Amniotic epithelial cell (primary cell): ENCODE measurements at regions not wholly inside any gene's neighbourhood (a gene's known extent, or its start where the extent isn't known, plus 50 kb on each side); places are given as distances from the start of the nearest gene placed in this dataset.

Experiments used
- DNase-seq: peaks from one replicate; pipeline ENCODE4 v3.0.0-alpha.2; 2010; ENCODE audit warnings: low read depth

- DNase-seq = peak; percentile 42
These were observed 769.0 kb upstream of the NR2F2 start for GRCh38 chr15:95561463-95561862.

- DNase-seq = no peak
These were observed 766.9 kb upstream of the NR2F2 start for GRCh38 chr15:95563634-95564033.

GRCh38 chr15:95565016-95565600, 765.4 kb upstream of the NR2F2 start:
- no peak for DNase-seq

GRCh38 chr15:95565690-95566089, 764.8 kb upstream of the NR2F2 start:
- no peak for DNase-seq

GRCh38 chr15:95567686-95568085, 762.8 kb upstream of the NR2F2 start:
- DNase-seq = no peak

- DNase-seq = peak; percentile 59
These were observed 756.4 kb upstream of the NR2F2 start for GRCh38 chr15:95574053-95574452.

GRCh38 chr15:95577927-95578326, 752.6 kb upstream of the NR2F2 start:
- DNase-seq = no peak

- no peak for DNase-seq
These were observed 750.4 kb upstream of the NR2F2 start for GRCh38 chr15:95580121-95580520.

DNA sequence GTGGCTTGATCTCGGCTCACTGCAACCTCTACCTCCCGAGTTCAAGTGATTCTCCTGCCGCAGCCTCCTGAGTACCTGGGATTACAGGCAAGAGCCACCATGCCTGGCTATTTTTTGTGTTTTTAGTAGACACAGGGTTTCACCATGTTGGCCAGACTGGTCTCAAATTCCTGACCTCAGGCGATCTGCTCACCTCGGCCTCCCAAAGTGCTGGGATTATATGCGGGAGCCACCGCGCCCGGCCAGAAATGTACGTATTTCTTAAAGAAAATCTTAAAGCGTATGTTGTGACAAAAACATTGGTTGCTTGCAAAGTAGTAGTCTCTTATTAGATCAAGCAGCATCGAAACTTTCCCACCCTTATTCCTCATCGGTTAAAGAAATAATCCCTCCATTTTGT, 748.9 kb upstream of the NR2F2 start:
- DNase-seq = no peak

- DNase-seq = no peak
These were observed 746.4 kb upstream of the NR2F2 start for GRCh38 chr15:95584088-95584487.

- DNase-seq = no peak
These were observed 742.4 kb upstream of the NR2F2 start for GRCh38 chr15:95588056-95588455.

- peak; percentile 70 for DNase-seq
These were observed 739.9 kb upstream of the NR2F2 start for GRCh38 chr15:95590533-95591044.

DNA sequence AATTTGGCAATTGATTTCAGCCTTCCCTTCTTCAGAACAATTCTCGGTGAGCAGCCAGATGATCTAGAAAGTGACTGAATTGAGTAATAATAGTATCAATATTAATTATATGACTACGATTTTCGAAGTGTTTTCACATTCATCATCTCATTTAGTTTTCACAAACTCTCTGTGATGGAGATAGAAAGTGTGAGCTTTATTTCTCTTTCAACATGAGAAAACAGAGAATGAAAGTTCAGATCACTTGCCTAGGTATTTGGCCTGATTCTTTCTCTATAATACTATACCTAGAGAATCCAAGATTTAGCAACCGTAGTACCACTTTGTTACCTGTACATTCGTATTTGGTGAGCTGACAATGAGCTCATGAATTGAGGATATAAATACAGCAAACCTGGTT, 739.2 kb upstream of the NR2F2 start:
- no peak for DNase-seq

GRCh38 chr15:95591886-95592285, 738.6 kb upstream of the NR2F2 start:
- peak; percentile 73 for DNase-seq

DNA sequence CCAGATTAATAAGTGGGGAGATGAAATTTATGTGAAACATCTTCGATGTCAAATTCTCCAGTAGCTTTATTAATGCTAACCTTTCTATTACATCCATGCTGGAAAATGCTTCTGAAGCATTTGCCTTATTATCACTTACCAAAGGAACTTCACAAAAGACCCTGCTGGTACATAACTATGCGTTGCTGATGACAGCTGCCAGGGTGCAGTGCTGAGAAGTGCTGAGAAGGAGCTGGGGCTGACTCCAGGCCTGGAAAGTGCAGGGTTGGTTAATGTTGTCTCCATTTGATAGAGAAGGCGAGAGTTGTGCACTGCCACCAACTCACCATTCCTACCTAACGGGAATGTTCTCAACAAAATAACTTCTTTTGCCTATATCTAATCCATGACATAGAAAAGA, 736.0 kb upstream of the NR2F2 start:
- DNase-seq = no peak

DNA sequence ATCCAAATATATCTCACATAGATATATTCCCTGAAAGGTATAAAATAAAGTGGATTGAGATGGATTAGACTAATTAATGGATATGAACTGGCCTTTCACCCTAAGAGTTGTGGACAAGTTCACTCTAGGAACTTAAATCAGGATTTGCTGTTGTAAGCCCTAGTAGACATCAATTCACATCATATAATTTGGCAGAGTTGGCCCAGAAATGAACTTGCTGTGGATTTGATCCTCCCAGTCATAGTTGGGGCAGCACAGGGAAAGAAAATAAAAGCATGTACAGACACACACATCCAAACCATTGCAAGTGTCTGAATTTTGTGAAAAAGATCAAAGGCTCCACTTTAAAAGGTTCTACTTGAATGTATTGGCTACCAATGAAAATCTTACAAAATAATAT, 734.7 kb upstream of the NR2F2 start:
- no peak for DNase-seq

- no peak for DNase-seq
These were observed 734.0 kb upstream of the NR2F2 start for GRCh38 chr15:95596496-95596895.

DNA sequence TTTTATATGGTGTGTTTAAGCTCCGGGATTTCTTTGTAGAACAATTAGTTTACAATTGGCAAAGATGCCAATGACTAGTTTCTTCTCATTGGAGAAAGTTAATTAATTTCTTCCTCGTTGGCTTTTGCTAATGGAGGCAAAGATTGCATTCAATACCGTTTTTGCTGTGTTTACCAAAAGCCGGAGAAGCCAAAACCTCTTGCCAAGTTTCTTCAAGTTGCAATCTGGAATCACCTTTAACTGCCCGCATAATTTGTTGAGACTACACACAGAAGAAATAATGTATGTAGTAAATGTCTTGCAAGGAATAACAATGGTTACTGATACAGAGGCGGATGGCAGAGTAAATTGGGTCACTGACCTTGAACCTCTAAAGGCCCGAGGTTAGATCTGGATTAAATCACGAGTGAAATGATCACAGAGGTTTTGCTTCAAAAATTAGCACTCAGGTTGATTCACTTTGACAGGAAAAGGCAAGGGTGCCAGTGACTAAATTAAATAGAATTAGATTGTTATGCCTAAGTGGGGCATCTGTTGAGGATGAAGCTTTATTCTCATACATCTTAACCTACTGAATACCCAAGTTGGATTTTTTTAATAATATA, 732.1 kb upstream of the NR2F2 start:
- DNase-seq = no peak

DNA sequence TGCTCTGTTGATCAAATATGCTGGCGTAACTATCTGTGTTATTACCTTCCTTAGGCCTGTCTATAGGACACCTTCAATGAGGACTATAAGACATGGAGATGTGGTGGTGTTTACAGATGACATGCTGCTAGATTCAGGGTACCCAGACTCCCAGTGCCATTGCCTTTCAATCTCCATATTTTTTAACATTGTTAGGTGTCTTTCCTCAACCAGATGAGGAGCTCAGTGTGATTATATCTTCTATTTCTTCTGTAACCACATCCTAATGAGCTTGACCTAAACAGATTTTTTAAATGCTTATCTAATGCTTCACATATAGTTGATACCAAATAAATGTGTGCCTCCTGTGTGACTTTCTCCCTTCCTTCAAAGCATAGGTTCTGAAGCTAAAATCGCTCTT, 730.1 kb upstream of the NR2F2 start:
- no peak for DNase-seq

DNA sequence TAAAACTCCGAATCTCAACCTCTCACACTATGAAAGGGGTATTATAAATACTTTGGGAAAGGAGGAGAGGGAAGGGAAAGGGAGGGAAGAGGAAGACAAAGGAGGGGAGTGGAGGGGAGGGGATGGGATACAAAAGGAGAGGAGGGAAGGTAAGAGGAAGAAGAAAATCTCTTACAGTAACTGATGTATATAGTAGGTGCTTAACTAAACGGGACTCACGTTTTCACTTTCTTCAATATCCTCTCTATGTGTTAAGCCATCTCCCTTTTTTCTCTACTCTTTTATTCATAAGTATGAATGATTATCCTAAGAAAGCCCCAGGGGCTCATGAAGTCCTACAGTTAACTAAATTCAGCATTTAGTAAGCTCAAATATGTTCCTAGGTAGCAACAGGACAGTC, 729.6 kb upstream of the NR2F2 start:
- DNase-seq = no peak

DNA sequence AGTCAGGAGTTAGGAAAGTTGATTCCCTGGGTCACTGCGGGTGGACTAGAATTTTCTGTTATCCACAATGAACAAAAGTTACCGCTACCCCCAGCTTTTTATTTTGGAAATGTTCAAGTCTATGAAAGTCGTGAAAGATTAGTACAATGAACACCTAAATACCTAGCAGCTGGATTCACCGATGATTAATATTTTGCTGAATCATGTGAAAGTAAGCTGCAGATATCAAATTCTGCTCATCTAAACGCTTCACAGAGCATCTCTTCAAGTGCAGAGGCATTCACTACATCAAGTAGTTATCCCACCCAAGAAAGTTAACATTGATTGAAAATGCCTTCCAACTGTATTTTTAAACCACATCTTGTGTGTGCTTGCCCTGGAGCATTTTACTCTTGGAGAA, 729.0 kb upstream of the NR2F2 start:
- no peak for DNase-seq

DNA sequence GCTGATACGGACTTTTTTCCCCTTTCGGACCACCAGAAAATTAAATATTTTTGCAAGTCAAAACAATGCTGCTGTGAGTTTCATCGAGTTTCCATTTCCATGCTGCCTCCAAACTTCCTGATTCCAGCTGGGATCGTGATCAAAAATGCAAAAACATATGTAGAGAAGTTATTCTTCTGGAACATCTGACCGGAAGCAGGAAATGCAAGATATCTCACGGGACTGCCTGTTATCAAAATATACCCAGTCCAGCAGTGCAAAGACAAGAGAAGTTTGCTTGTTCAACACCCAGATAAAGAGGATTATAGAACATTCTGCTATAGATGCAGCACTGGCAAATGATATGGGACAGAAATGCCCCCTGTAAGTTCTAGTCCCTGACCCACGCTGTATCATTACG, 726.7 kb upstream of the NR2F2 start:
- no peak for DNase-seq

DNA sequence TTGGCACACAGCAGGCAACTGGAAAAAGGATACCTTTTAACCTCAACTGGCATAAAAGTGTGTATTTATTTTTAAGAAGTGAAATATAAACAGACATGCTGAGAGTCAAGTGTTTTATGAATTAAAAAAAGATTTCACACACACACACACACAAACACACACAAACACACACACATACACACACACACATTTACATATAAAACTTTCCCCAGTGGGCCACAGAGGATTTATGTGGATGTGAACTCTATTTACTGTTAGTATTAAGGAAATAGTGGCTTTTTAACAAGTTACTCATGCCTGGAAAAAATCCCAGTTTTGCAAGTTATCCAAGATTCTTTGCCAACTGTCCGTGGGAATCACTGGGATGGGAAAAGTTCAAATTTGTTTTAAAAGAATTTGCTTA, 725.9 kb upstream of the NR2F2 start:
- DNase-seq = peak; percentile 93

- no peak for DNase-seq
These were observed 725.4 kb upstream of the NR2F2 start for GRCh38 chr15:95605098-95605497.
